Ovary (tissue), 7 donors: ENCODE measurements at regions not wholly inside any gene's neighbourhood (a gene's known extent, or its start where the extent isn't known, plus 50 kb on each side); places are given as distances from the start of the nearest gene placed in this dataset.

Experiments used
- DNase-seq, 5 donors: peaks; one replicate each; pipeline ENCODE4 v3.0.0-alpha.2; 2019 to 2020
- H3K27ac ChIP-seq, 2 donors: fragments of 200-600 bp; one replicate each; pipeline versions ENCODE4 v1.5.1 to v1.8.0; 2019 to 2022
- H3K27me3 ChIP-seq: fragments of 200-600 bp; one replicate; pipeline ENCODE4 v1.8.0; 2022
- H3K36me3 ChIP-seq: fragments of 200-600 bp; sonication (generic); one replicate; pipeline ENCODE4 v1.5.1; 2019
- H3K4me1 ChIP-seq: one replicate; pipeline ENCODE4 v1.8.1; 2013; ENCODE audit warnings: mild to moderate bottlenecking, moderate library complexity; ENCODE audit not compliant: insufficient read depth
- H3K4me3 ChIP-seq: fragments of 200-600 bp; sonication (generic); one replicate; pipeline ENCODE4 v1.5.1; 2017
- H3K9me3 ChIP-seq, 2 donors: fragments of 200-600 bp in 1 of 2; sonication (generic) in 1 of 2; one replicate each; pipeline versions ENCODE4 v1.5.1 to v1.8.1; 2013 to 2019; ENCODE audit warnings: mild to moderate bottlenecking in 1 of 2, moderate library complexity in 1 of 2
- EP300 ChIP-seq: sonication (generic); formaldehyde crosslinking; IDR thresholded peaks from one replicate; pipeline ENCODE4 v1.6.1; 2017; ENCODE audit warnings: antibody characterized with exemption
- POLR2A ChIP-seq: fragments of 450-650 bp; IDR thresholded peaks from one replicate; pipeline ENCODE4 v1.6.1; 2017; ENCODE audit warnings: antibody characterized with exemption, mild to moderate bottlenecking, moderate library complexity
- WGBS, 3 donors: extraction: QIAGEN DNeasy Blood & Tissue Kit in 1 of 3; methylation state at CpG; one replicate each; pipeline versions ENCODE4 v1.1.5 to v1.1.7; 2013 to 2017; 5-methylcytosine and 5-hydroxymethylcytosine counted together
- intact Hi-C, 4 donors: fragments of 100-400 bp; cut with DNase I; formaldehyde crosslinking; loops; one replicate each; pipeline versions ENCODE4 v1.11.0 to v1.15.1; 2022 to 2023
- TF ChIP-seq, protein P1 (sequence below), 3 donors: fragments of 450-650 bp in 2 of 3; fragments of 200-600 bp in 1 of 3; IDR thresholded peaks; one replicate each; pipeline versions ENCODE4 v1.5.1 to v1.8.0; 2016 to 2022; ENCODE audit warnings: antibody characterized with exemption in 3 of 3, mild to moderate bottlenecking in 1 of 3
- donor health status: DM: no; HTN: no; CAD: no; lungs with moderate emphysema.
- donor health status: DM: no; HTN: no; CAD: no.
- donor health status: Bipolar disorder and iron deficiency.
- donor health status: DM: no; HTN: no; CAD: no.
- donor health status: DM: yes; HTN: yes; CAD: no.

DNA sequence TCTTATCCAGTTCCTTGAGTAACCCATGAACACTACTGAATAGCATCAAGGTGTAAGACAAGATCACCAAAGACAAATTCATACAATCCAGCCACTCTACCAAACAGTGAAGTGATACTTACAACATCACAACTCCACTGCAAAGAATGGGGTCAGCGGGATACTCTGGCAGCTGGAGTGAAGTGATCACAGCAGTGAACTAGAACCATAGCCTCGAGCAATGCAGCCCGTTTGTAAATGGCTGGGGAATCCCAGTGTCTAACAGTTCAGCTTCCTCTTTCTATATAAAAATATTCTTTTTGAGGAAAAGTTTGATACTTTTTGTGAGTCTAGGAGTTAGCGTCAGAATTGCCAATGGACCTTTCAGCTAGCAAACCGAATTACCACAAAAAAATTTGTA lies 515.2 kb downstream of the ZNF608 start:
- 92 to 93% (median 93%) methylated on average over 5 of the region's 5 CpGs for WGBS, 3 donors
- Histone ChIP-seq H3K9me3 (no peaks in the 10 kb centered on the region), H3K4me3 (no peak overlapping the region), H3K4me1 (peaks cover 1% of the 10 kb centered on the region), H3K27me3 (no peaks in the 10 kb centered on the region), H3K36me3 (no peaks in the 10 kb centered on the region), H3K27ac (no peak overlapping the region)
- TF ChIP-seq POLR2A: no peak
- TF ChIP-seq EP300: no peak
- TF ChIP-seq, protein P1, sequence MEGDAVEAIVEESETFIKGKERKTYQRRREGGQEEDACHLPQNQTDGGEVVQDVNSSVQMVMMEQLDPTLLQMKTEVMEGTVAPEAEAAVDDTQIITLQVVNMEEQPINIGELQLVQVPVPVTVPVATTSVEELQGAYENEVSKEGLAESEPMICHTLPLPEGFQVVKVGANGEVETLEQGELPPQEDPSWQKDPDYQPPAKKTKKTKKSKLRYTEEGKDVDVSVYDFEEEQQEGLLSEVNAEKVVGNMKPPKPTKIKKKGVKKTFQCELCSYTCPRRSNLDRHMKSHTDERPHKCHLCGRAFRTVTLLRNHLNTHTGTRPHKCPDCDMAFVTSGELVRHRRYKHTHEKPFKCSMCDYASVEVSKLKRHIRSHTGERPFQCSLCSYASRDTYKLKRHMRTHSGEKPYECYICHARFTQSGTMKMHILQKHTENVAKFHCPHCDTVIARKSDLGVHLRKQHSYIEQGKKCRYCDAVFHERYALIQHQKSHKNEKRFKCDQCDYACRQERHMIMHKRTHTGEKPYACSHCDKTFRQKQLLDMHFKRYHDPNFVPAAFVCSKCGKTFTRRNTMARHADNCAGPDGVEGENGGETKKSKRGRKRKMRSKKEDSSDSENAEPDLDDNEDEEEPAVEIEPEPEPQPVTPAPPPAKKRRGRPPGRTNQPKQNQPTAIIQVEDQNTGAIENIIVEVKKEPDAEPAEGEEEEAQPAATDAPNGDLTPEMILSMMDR (IDR thresholded peaks at IDR 0.05): no peak
- intact Hi-C loops: no loop called here
- DNase-seq: no peak

DNA sequence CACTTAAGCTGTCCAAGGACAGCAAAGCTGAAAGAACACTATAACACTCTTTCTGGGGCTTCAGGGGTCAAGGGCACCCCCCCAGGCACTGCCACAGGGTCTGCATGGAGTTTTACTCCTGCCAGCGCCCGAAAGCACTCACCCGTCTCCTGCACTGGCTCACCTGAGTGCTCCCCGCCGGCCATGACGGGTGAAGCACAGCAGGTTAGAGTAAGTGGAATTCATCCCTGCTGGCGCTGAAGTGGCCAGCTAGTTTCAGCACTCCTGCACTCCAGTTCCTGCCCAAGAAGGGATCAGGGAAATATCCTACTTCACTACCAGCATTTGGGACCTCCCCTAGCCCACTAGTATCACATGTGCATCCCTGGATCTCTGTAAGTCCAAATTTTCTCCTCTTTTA lies 516.0 kb downstream of the ZNF608 start:
- Histone ChIP-seq H3K4me1 (peaks cover 1% of the 10 kb centered on the region), H3K9me3 (no peaks in the 10 kb centered on the region), H3K36me3 (no peaks in the 10 kb centered on the region), H3K27me3 (no peaks in the 10 kb centered on the region), H3K27ac (no peak overlapping the region), H3K4me3 (no peak overlapping the region)
- intact Hi-C loops: no loop called here
- no peak for TF ChIP-seq EP300
- no peak for TF ChIP-seq POLR2A
- TF ChIP-seq, protein P1 (IDR thresholded peaks at IDR 0.05): no peak
- DNase-seq: no peak
- WGBS, 3 donors: 87 to 96% (median 94%) methylated on average over 7 of the region's 7 CpGs

DNA sequence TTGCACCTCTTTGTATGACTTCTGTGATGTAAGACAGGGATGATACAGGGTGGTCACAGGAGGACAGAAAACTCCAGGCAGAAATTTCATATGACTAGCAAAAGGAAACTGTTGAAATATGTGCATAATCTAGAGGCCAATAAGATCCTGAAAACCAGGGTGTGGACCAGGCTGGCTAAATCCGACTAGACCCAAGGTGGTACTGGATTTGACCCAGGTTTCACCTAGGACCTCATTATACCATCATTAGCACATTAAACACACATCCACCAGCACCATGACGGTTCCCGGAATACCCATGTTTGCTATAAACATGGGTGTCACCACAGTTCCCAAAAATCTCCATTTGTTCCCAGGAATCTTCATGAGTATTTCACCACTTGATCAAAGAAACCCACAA lies 517.1 kb downstream of the ZNF608 start:
- intact Hi-C loops: no loop called here
- no peak for DNase-seq

DNA sequence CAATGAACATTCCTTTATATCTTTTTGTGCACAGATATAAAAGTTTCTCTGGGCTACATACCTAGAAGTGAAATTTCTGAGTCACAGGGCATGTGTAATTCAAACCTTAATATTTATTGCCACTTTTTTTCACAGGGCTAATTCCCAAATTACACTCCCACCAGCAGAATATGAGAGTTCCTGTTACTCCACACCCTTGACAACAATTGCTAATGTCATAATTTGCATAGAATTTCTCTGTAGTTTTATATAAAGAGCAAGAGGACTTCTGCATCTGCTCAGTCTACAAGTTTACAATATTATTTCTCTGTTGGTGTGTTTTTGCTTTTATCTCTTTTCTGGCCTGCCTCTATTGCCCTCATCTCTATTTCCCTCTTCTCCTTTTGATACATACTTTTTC lies 518.5 kb downstream of the ZNF608 start:
- no peak for TF ChIP-seq POLR2A
- no peak for TF ChIP-seq EP300
- TF ChIP-seq, protein P1 (IDR thresholded peaks at IDR 0.05): no peak
- intact Hi-C loops: no loop called here
- no peak overlapping the region for H3K27ac ChIP-seq
- H3K4me3 ChIP-seq: no peak overlapping the region
- H3K4me1 ChIP-seq: no peaks in the 10 kb centered on the region
- no peak for DNase-seq
- no peaks in the 10 kb centered on the region for H3K9me3 ChIP-seq
- no peaks in the 10 kb centered on the region for H3K27me3 ChIP-seq
- H3K36me3 ChIP-seq: no peaks in the 10 kb centered on the region

More for the DNA sequence above, 517.1 kb downstream of the ZNF608 start:
- H3K9me3 ChIP-seq: no peaks in the 10 kb centered on the region
- H3K4me1 ChIP-seq: peaks cover 1% of the 10 kb centered on the region
- H3K36me3 ChIP-seq: no peaks in the 10 kb centered on the region
- TF ChIP-seq EP300: no peak
- 92 to 97% (median 96%) methylated on average over 3 of the region's 3 CpGs for WGBS, 3 donors
- H3K27ac ChIP-seq: no peak overlapping the region
- no peaks in the 10 kb centered on the region for H3K27me3 ChIP-seq
- H3K4me3 ChIP-seq: no peak overlapping the region

DNA sequence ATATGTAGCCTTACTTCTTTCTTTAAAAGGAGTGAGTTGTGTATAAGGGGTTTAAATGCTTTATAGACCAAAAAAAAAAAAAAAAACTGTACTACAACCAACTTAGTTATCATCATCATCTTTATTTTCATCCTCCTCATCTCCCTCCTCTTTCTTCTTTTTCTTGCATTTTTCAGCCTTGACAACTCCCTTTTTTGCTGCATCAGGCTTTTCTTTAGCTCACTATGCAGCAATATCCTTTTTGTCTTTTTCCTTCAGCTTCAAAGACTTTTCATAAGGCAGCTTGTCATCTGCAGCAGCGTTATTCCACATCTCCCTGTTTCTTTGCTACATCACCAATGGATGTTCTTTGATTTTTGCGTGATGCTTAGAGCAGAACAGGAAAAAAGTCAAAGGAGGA lies 526.0 kb downstream of the ZNF608 start:
- Histone ChIP-seq H3K4me3 (no peak overlapping the region), H3K36me3 (no peaks in the 10 kb centered on the region), H3K4me1 (no peaks in the 10 kb centered on the region), H3K9me3 (no peaks in the 10 kb centered on the region), H3K27me3 (no peaks in the 10 kb centered on the region), H3K27ac (no peak overlapping the region)
- DNase-seq: no peak
- intact Hi-C loops: no loop called here
- WGBS, 3 donors: 67 to 83% (median 74%) methylated on average over 2 of the region's 2 CpGs
- TF ChIP-seq, protein P1 (IDR thresholded peaks at IDR 0.05): no peak
- TF ChIP-seq POLR2A (no peak), EP300 (no peak)
